MCF 10A (cell line): ENCODE measurements at regions not wholly inside any gene's neighbourhood (a gene's known extent, or its start where the extent isn't known, plus 50 kb on each side); places are given as distances from the start of the nearest gene placed in this dataset.

ENCODE experiments used
- BruUV-seq: library from RNA; stranded (reverse); fragments of 400-500 nt; replicated peaks from 2 replicates; lab custom pipeline; 2021; lab: Mats Ljungman, UMichigan
- CTCF ChIA-PET: fragments of 300-600 bp; sonication (Branson Sonifier 250); formaldehyde crosslinking; extraction: SDS; loops from one replicate; lab custom pipeline; 2021; ENCODE audit warnings: antibody characterized with exemption, inconsistent platforms; lab: Yijun Ruan, JAX
- POLR2A ChIA-PET: fragments of 300-600, 350-650 bp; sonication (Branson Sonifier 250); formaldehyde crosslinking; extraction: SDS; loops from one replicate; lab custom pipeline; 2020; ENCODE audit warnings: antibody characterized with exemption, inconsistent platforms; lab: Yijun Ruan, JAX
- DNase-seq: peaks from one replicate; pipeline ENCODE4 v3.0.0-alpha.2; 2018; ENCODE audit not compliant: unreplicated experiment
- H3K27ac Mint-ChIP-seq: one replicate; pipeline ENCODE4 v1.8.0; 2022; ENCODE audit warnings: mild to moderate bottlenecking, low read depth, mixed read lengths; ENCODE audit not compliant: unreplicated experiment
- H3K27me3 Mint-ChIP-seq: one replicate; pipeline ENCODE4 v1.8.0; 2022; ENCODE audit warnings: mixed read lengths; ENCODE audit not compliant: insufficient read depth, unreplicated experiment
- H3K36me3 Mint-ChIP-seq: one replicate; pipeline ENCODE4 v1.8.0; 2022; ENCODE audit warnings: mild to moderate bottlenecking, moderate library complexity, mixed read lengths; ENCODE audit not compliant: insufficient read depth, unreplicated experiment
- H3K4me1 Mint-ChIP-seq: one replicate; pipeline ENCODE4 v1.8.0; 2022; ENCODE audit warnings: mixed read lengths; ENCODE audit not compliant: insufficient read depth, unreplicated experiment
- H3K4me3 Mint-ChIP-seq: one replicate; pipeline ENCODE4 v1.8.0; 2022; ENCODE audit warnings: mild to moderate bottlenecking, moderate library complexity, mixed read lengths; ENCODE audit not compliant: unreplicated experiment
- H3K9me3 Mint-ChIP-seq: one replicate; pipeline ENCODE4 v1.8.0; 2022; ENCODE audit warnings: mixed read lengths; ENCODE audit not compliant: unreplicated experiment
- intact Hi-C: fragments of 100-400 bp; cut with micrococcal nuclease; formaldehyde crosslinking; loops from 2 replicates; pipeline ENCODE4 v1.14.1; 2022
- TF ChIP-seq, protein P1 (sequence below): fragments of 200-600 bp; IDR thresholded peaks from one replicate; pipeline ENCODE4 v1.8.0; 2022; ENCODE audit warnings: antibody characterized with exemption, mild to moderate bottlenecking; ENCODE audit not compliant: unreplicated experiment

DNA sequence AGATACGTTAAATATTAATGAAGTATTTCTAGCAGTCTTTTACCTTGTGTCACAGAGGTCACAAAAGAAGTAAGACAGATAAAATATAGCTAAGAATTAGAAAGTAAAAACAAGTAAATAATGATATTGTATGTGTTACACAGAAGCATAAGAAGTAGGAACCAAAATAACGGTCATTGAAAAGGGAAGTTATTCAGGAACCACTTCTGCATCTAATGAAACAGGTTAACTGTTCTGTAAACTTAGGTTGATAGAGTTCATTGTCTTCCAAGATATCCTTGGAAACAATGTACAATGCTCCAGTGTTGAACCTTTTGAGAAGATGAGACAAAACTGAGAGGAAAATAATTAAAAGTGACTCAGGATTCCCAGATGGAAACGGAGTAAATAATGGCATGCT, 57.1 kb upstream of the CD302 start:
- Mint-ChIP-seq H3K9me3 (no peaks in the 10 kb centered on the region), H3K27ac (no peak overlapping the region), H3K36me3 (no peaks in the 10 kb centered on the region), H3K4me1 (peaks cover 6% of the 10 kb centered on the region), H3K4me3 (no peak overlapping the region), H3K27me3 (no peaks in the 10 kb centered on the region)
- ChIA-PET CTCF (no interaction called here), POLR2A (interaction anchor here (0.6 to 1.2 kb wide), 5 partner anchors 11 to 148 kb away, joined by 3 to 4 read pairs (median 3); no protein-coding TSS in a partner anchor)
- TF ChIP-seq, protein P1, sequence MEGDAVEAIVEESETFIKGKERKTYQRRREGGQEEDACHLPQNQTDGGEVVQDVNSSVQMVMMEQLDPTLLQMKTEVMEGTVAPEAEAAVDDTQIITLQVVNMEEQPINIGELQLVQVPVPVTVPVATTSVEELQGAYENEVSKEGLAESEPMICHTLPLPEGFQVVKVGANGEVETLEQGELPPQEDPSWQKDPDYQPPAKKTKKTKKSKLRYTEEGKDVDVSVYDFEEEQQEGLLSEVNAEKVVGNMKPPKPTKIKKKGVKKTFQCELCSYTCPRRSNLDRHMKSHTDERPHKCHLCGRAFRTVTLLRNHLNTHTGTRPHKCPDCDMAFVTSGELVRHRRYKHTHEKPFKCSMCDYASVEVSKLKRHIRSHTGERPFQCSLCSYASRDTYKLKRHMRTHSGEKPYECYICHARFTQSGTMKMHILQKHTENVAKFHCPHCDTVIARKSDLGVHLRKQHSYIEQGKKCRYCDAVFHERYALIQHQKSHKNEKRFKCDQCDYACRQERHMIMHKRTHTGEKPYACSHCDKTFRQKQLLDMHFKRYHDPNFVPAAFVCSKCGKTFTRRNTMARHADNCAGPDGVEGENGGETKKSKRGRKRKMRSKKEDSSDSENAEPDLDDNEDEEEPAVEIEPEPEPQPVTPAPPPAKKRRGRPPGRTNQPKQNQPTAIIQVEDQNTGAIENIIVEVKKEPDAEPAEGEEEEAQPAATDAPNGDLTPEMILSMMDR = no peak
- intact Hi-C loops = no loop called here
- DNase-seq = no peak
- BruUV-seq = no TSS peak

DNA sequence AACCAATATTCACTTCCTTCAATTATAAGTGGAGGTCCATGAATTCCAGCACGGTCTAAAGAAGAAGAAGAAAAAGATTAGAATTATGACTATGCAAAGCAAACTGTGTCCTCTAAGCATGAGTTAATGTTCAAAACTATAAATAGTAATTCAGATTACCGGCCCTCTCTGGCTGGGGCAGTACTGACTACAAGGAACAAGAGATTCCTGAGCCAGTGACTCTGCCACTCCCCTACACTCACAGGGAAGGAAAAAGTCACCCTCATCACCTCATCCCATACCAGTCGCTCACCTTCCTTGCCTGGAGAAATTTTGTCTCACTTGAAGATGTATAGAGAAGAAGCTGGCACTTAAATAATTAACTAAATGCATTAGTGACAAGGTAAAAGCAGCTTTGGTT, 56.5 kb upstream of the CD302 start:
- POLR2A ChIA-PET = interaction anchor here (0.6 kb wide), 2 partner anchors 75 to 148 kb away, joined by 3 to 4 read pairs; no protein-coding TSS in a partner anchor
- no peaks in the 10 kb centered on the region for H3K27me3 Mint-ChIP-seq
- no TSS peak for BruUV-seq
- H3K9me3 Mint-ChIP-seq = no peaks in the 10 kb centered on the region
- no peak for DNase-seq
- peaks cover 6% of the 10 kb centered on the region for H3K4me1 Mint-ChIP-seq
- TF ChIP-seq, protein P1 = no peak
- CTCF ChIA-PET = no interaction called here
- no peak overlapping the region for H3K27ac Mint-ChIP-seq
- no peak overlapping the region for H3K4me3 Mint-ChIP-seq
- intact Hi-C loops = no loop called here
- H3K36me3 Mint-ChIP-seq = no peaks in the 10 kb centered on the region

DNA sequence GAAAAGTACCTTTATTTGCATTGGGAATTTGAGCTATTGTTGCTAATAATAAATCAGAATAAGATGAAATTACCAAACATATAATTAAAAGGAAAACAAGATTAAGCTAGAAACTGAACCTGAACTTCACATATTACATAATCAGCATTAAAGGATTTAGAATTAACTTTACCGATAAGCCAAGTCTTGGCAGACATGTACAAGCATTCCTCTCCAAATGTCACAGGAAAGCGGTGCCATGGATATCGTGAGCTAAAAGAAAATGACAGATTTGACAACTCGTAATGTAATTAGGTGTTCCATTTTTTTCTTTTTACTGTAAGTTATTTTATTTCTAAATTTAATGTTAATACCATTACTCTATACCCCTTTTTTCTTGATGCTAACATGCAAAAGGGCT, 55.1 kb upstream of the CD302 start:
- ChIA-PET CTCF (interaction anchor here (0.8 to 1.1 kb wide), 2 partner anchors 57 to 86 kb away, joined by 3 read pairs; no protein-coding TSS in a partner anchor), POLR2A (no interaction called here)
- Mint-ChIP-seq H3K27me3 (no peaks in the 10 kb centered on the region), H3K4me1 (peaks cover 6% of the 10 kb centered on the region), H3K27ac (no peak overlapping the region), H3K36me3 (no peaks in the 10 kb centered on the region), H3K4me3 (no peak overlapping the region), H3K9me3 (no peaks in the 10 kb centered on the region)
- TF ChIP-seq, protein P1 = no peak
- intact Hi-C loops = no loop called here
- DNase-seq = no peak
- no TSS peak for BruUV-seq

- H3K27me3 Mint-ChIP-seq = no peaks in the 10 kb centered on the region
- intact Hi-C loops = no loop called here
- no TSS peak for BruUV-seq
- TF ChIP-seq, protein P1 = no peak
- H3K4me1 Mint-ChIP-seq = peaks cover 6% of the 10 kb centered on the region
- H3K27ac Mint-ChIP-seq = no peak overlapping the region
- no peak for DNase-seq
- H3K36me3 Mint-ChIP-seq = no peaks in the 10 kb centered on the region
- POLR2A ChIA-PET = no interaction called here
- CTCF ChIA-PET = no interaction called here
- no peaks in the 10 kb centered on the region for H3K9me3 Mint-ChIP-seq
- H3K4me3 Mint-ChIP-seq = no peak overlapping the region
Observed at GRCh38 chr2:159851941-159852340, 53.9 kb upstream of the CD302 start.
